ENCODE measurements at regions not wholly inside any gene's neighbourhood (a gene's known extent, or its start where the extent isn't known, plus 50 kb on each side); places are given as distances from the start of the nearest gene placed in this dataset.
A peak's percentile ranks its signal among the peaks of the same experiment; 100 is the strongest.
"Not testable (repeated sequence)": the region's sequence is repeated elsewhere in the genome, so short reads cannot be mapped to it uniquely, and the experiment has no call there.

GRCh38 chr2:234401426-234401825, 95.5 kb downstream of the ARL4C start:
- DNase-seq: no peak
- Mint-ChIP-seq H3K4me3 (no peak overlapping the region), H3K27ac (peak overlapping the region; percentile 61)

GRCh38 chr2:234399451-234400246, 97.2 kb downstream of the ARL4C start:
- no peaks in the 10 kb centered on the region for H3K9me3 ChIP-seq (ENCODE audit: control insufficient read depth, low read length, poor library complexity, severe bottlenecking)
- ATAC-seq: no peak
- Mint-ChIP-seq H3K27ac (no peak overlapping the region), H3K4me3 (no peak overlapping the region), H3K4me1 (peaks cover 22% of the 10 kb centered on the region), H3K27me3 (no peaks in the 10 kb centered on the region), H3K36me3 (ENCODE audit: low read depth) (no peaks in the 10 kb centered on the region)
- DNase-seq: no peak

More at GRCh38 chr2:234401426-234401825, 95.5 kb downstream of the ARL4C start:
- no peaks in the 10 kb centered on the region for H3K27me3 Mint-ChIP-seq
- peaks cover 14% of the 10 kb centered on the region for H3K4me1 Mint-ChIP-seq
- H3K9me3 ChIP-seq (ENCODE audit: control insufficient read depth, low read length, poor library complexity, severe bottlenecking): no peaks in the 10 kb centered on the region
- no peaks in the 10 kb centered on the region for H3K36me3 Mint-ChIP-seq (ENCODE audit: low read depth)
- ATAC-seq: no peak

GRCh38 chr2:234398531-234398930, 98.3 kb downstream of the ARL4C start:
- peak overlapping the region; percentile 70 for H3K27ac Mint-ChIP-seq

GRCh38 chr2:234395891-234396420, 100.9 kb downstream of the ARL4C start:
- H3K9me3 ChIP-seq (ENCODE audit: control insufficient read depth, low read length, poor library complexity, severe bottlenecking): no peaks in the 10 kb centered on the region
- ATAC-seq (no peak), DNase-seq (no peak)
- peaks cover 43% of the 10 kb centered on the region for H3K4me1 Mint-ChIP-seq
- no peaks in the 10 kb centered on the region for H3K27me3 Mint-ChIP-seq
- peak overlapping the region; percentile 91 for H3K27ac Mint-ChIP-seq
- H3K4me3 Mint-ChIP-seq: no peak overlapping the region
- H3K36me3 Mint-ChIP-seq (ENCODE audit: low read depth): no peaks in the 10 kb centered on the region

More at GRCh38 chr2:234398531-234398930, 98.3 kb downstream of the ARL4C start:
- H3K27me3 Mint-ChIP-seq: no peaks in the 10 kb centered on the region
- ATAC-seq (no peak), DNase-seq (no peak)
- no peaks in the 10 kb centered on the region for H3K36me3 Mint-ChIP-seq (ENCODE audit: low read depth)
- H3K9me3 ChIP-seq (ENCODE audit: control insufficient read depth, low read length, poor library complexity, severe bottlenecking): no peaks in the 10 kb centered on the region
- peaks cover 33% of the 10 kb centered on the region for H3K4me1 Mint-ChIP-seq
- H3K4me3 Mint-ChIP-seq: no peak overlapping the region

- H3K27ac Mint-ChIP-seq: peak overlapping the region; percentile 91
- H3K9me3 ChIP-seq (ENCODE audit: control insufficient read depth, low read length, poor library complexity, severe bottlenecking): no peaks in the 10 kb centered on the region
- H3K27me3 Mint-ChIP-seq: no peaks in the 10 kb centered on the region
- peaks cover 44% of the 10 kb centered on the region for H3K4me1 Mint-ChIP-seq
- DNase-seq (no peak), ATAC-seq (no peak)
- peak overlapping the region; percentile 84 for H3K4me3 Mint-ChIP-seq
- no peaks in the 10 kb centered on the region for H3K36me3 Mint-ChIP-seq (ENCODE audit: low read depth)
These were observed 102.4 kb downstream of the ARL4C start for GRCh38 chr2:234394450-234394849.

- DNase-seq (no peak), ATAC-seq (peak; percentile 65)
- no peaks in the 10 kb centered on the region for H3K27me3 Mint-ChIP-seq
- peak overlapping the region; percentile 84 for H3K4me3 Mint-ChIP-seq
- no peaks in the 10 kb centered on the region for H3K9me3 ChIP-seq (ENCODE audit: control insufficient read depth, low read length, poor library complexity, severe bottlenecking)
- peaks cover 41% of the 10 kb centered on the region for H3K4me1 Mint-ChIP-seq
- H3K36me3 Mint-ChIP-seq (ENCODE audit: low read depth): no peaks in the 10 kb centered on the region
- H3K27ac Mint-ChIP-seq: peak overlapping the region; percentile 91
These were observed 103.5 kb downstream of the ARL4C start for GRCh38 chr2:234393354-234393753.

- H3K9me3 ChIP-seq (ENCODE audit: control insufficient read depth, low read length, poor library complexity, severe bottlenecking): no peaks in the 10 kb centered on the region
- Mint-ChIP-seq H3K27ac (peak overlapping the region; percentile 91), H3K4me3 (peak overlapping the region; percentile 31), H3K36me3 (ENCODE audit: low read depth) (no peaks in the 10 kb centered on the region), H3K4me1 (peaks cover 41% of the 10 kb centered on the region), H3K27me3 (no peaks in the 10 kb centered on the region)
- ATAC-seq (no peak), DNase-seq (no peak)
These were observed 104.8 kb downstream of the ARL4C start for GRCh38 chr2:234392041-234392615.

GRCh38 chr2:234391625-234392024, 105.3 kb downstream of the ARL4C start:
- no peak for DNase-seq
- no peaks in the 10 kb centered on the region for H3K27me3 Mint-ChIP-seq
- H3K36me3 Mint-ChIP-seq (ENCODE audit: low read depth): peaks cover 2% of the 10 kb centered on the region
- H3K4me3 Mint-ChIP-seq: no peak overlapping the region
- H3K4me1 Mint-ChIP-seq: peaks cover 42% of the 10 kb centered on the region
- ATAC-seq: no peak
- H3K27ac Mint-ChIP-seq: peak overlapping the region; percentile 91
- H3K9me3 ChIP-seq (ENCODE audit: control insufficient read depth, low read length, poor library complexity, severe bottlenecking): no peaks in the 10 kb centered on the region

- not testable (repeated sequence) for ATAC-seq; H3K36me3 Mint-ChIP-seq (ENCODE audit: low read depth); H3K27ac Mint-ChIP-seq; H3K4me3 Mint-ChIP-seq; H3K27me3 Mint-ChIP-seq; DNase-seq; H3K9me3 ChIP-seq (ENCODE audit: control insufficient read depth, low read length, poor library complexity, severe bottlenecking)
- H3K4me1 Mint-ChIP-seq: peaks cover 35% of the 10 kb centered on the region
These were observed 107.2 kb downstream of the ARL4C start for GRCh38 chr2:234389661-234390060.

- H3K27me3 Mint-ChIP-seq: no peaks in the 10 kb centered on the region
These were observed 108.3 kb downstream of the ARL4C start for GRCh38 chr2:234388591-234388990.

GRCh38 chr2:234386971-234387370, 109.9 kb downstream of the ARL4C start:
- ATAC-seq (no peak), DNase-seq (no peak)
- H3K27ac Mint-ChIP-seq: peak overlapping the region; percentile 54
- no peak overlapping the region for H3K4me3 Mint-ChIP-seq
- peaks cover 14% of the 10 kb centered on the region for H3K4me1 Mint-ChIP-seq
- no peaks in the 10 kb centered on the region for H3K9me3 ChIP-seq (ENCODE audit: control insufficient read depth, low read length, poor library complexity, severe bottlenecking)
- H3K27me3 Mint-ChIP-seq: no peaks in the 10 kb centered on the region
- peaks cover 4% of the 10 kb centered on the region for H3K36me3 Mint-ChIP-seq (ENCODE audit: low read depth)

More at GRCh38 chr2:234388591-234388990, 108.3 kb downstream of the ARL4C start:
- Mint-ChIP-seq H3K27ac (no peak overlapping the region), H3K4me3 (no peak overlapping the region), H3K36me3 (ENCODE audit: low read depth) (peaks cover 4% of the 10 kb centered on the region), H3K4me1 (peaks cover 25% of the 10 kb centered on the region)
- DNase-seq (no peak), ATAC-seq (no peak)
- H3K9me3 ChIP-seq (ENCODE audit: control insufficient read depth, low read length, poor library complexity, severe bottlenecking): no peaks in the 10 kb centered on the region

GRCh38 chr2:234382131-234382530, 114.8 kb downstream of the ARL4C start:
- H3K36me3 Mint-ChIP-seq (ENCODE audit: low read depth): peaks cover 4% of the 10 kb centered on the region
- H3K4me1 Mint-ChIP-seq: peaks cover 2% of the 10 kb centered on the region
- DNase-seq: no peak
- H3K4me3 Mint-ChIP-seq: no peak overlapping the region
- H3K9me3 ChIP-seq (ENCODE audit: control insufficient read depth, low read length, poor library complexity, severe bottlenecking): no peaks in the 10 kb centered on the region
- H3K27me3 Mint-ChIP-seq: no peaks in the 10 kb centered on the region
- no peak for ATAC-seq
- no peak overlapping the region for H3K27ac Mint-ChIP-seq

GRCh38 chr2:234378958-234379357, 117.9 kb downstream of the ARL4C start:
- not testable (repeated sequence) for H3K9me3 ChIP-seq (ENCODE audit: control insufficient read depth, low read length, poor library complexity, severe bottlenecking); DNase-seq; H3K4me1 Mint-ChIP-seq; H3K36me3 Mint-ChIP-seq (ENCODE audit: low read depth); H3K27ac Mint-ChIP-seq; ATAC-seq; H3K27me3 Mint-ChIP-seq; H3K4me3 Mint-ChIP-seq
